HG03520 (cell line): ENCODE measurements at regions not wholly inside any gene's neighbourhood (a gene's known extent, or its start where the extent isn't known, plus 50 kb on each side); places are given as distances from the start of the nearest gene placed in this dataset.
"Not testable (repeated sequence)": the region's sequence is repeated elsewhere in the genome, so short reads cannot be mapped to it uniquely, and the experiment has no call there.

Source experiments
- ATAC-seq: cut with Tn5 transposase; IDR thresholded peaks from one replicate; pipeline ENCODE4 v1.9.1; 2021; ENCODE audit warnings: mild to moderate bottlenecking, moderate library complexity; ENCODE audit not compliant: unreplicated experiment

GRCh38 chr4:3597896-3598505, 65.8 kb upstream of the LRPAP1 start:
- not testable (repeated sequence) for ATAC-seq

GRCh38 chr4:3596957-3597733, 64.9 kb upstream of the LRPAP1 start:
- not testable (repeated sequence) for ATAC-seq

GRCh38 chr4:3595627-3596291, 63.5 kb upstream of the LRPAP1 start:
- ATAC-seq: not testable (repeated sequence)

GRCh38 chr4:3594751-3595150, 62.5 kb upstream of the LRPAP1 start:
- ATAC-seq: not testable (repeated sequence)

GRCh38 chr4:3589946-3590924, 58.0 kb upstream of the LRPAP1 start:
- ATAC-seq: not testable (repeated sequence)

- ATAC-seq: not testable (repeated sequence)
Observed at GRCh38 chr4:3589379-3589778, 57.2 kb upstream of the LRPAP1 start.

- ATAC-seq: not testable (repeated sequence)
Observed at GRCh38 chr4:3588517-3589194, 56.4 kb upstream of the LRPAP1 start.

GRCh38 chr4:3586596-3586995, 54.4 kb upstream of the LRPAP1 start:
- ATAC-seq: not testable (repeated sequence)

- ATAC-seq: not testable (repeated sequence)
Observed at GRCh38 chr4:3585567-3585966, 53.3 kb upstream of the LRPAP1 start.

GRCh38 chr4:3582091-3582475, 49.9 kb upstream of the LRPAP1 start:
- ATAC-seq: no peak
